HG02610 (cell line): ENCODE measurements at regions not wholly inside any gene's neighbourhood (a gene's known extent, or its start where the extent isn't known, plus 50 kb on each side); places are given as distances from the start of the nearest gene placed in this dataset.
A peak's percentile ranks its signal among the peaks of the same experiment; 100 is the strongest.

Source experiments
- ATAC-seq: cut with Tn5 transposase; IDR thresholded peaks from one replicate; pipeline ENCODE4 v1.9.1; 2021; ENCODE audit warnings: mild to moderate bottlenecking, moderate library complexity; ENCODE audit not compliant: unreplicated experiment

- ATAC-seq = no peak
Measured at GRCh38 chr5:23253621-23254198, 253.7 kb upstream of the PRDM9 start.

- no peak for ATAC-seq
Measured at GRCh38 chr5:23242891-23243290, 264.5 kb upstream of the PRDM9 start.

- no peak for ATAC-seq
Measured at GRCh38 chr5:23235246-23235645, 272.2 kb upstream of the PRDM9 start.

- ATAC-seq = no peak
Measured at GRCh38 chr5:23234197-23234596, 273.2 kb upstream of the PRDM9 start.

GRCh38 chr5:23223846-23224245 lies 283.6 kb upstream of the PRDM9 start:
- no peak for ATAC-seq

GRCh38 chr5:23221831-23222230 lies 285.6 kb upstream of the PRDM9 start:
- ATAC-seq = no peak

- no peak for ATAC-seq
Measured at GRCh38 chr5:23217159-23217558, 290.2 kb upstream of the PRDM9 start.

GRCh38 chr5:23216345-23216744 lies 291.1 kb upstream of the PRDM9 start:
- no peak for ATAC-seq

- ATAC-seq = peak; percentile 92
Measured at GRCh38 chr5:23208959-23209431, 298.4 kb upstream of the PRDM9 start.

- no peak for ATAC-seq
Measured at GRCh38 chr5:23204111-23204510, 303.3 kb upstream of the PRDM9 start.

GRCh38 chr5:23169660-23170416 lies 316.7 kb upstream of the CDH12 start:
- no peak for ATAC-seq

GRCh38 chr5:23164971-23165370 lies 311.8 kb upstream of the CDH12 start:
- ATAC-seq = no peak

- ATAC-seq = no peak
Measured at GRCh38 chr5:23158179-23158578, 305.0 kb upstream of the CDH12 start.

GRCh38 chr5:23157716-23158115 lies 304.6 kb upstream of the CDH12 start:
- ATAC-seq = no peak

GRCh38 chr5:23157169-23157568 lies 304.0 kb upstream of the CDH12 start:
- ATAC-seq = no peak

GRCh38 chr5:23147625-23148024 lies 294.5 kb upstream of the CDH12 start:
- ATAC-seq = no peak

- ATAC-seq = no peak
Measured at GRCh38 chr5:23146183-23146582, 293.0 kb upstream of the CDH12 start.

GRCh38 chr5:23139338-23140171 lies 286.4 kb upstream of the CDH12 start:
- ATAC-seq = peak; percentile 71

GRCh38 chr5:23136958-23137357 lies 283.8 kb upstream of the CDH12 start:
- ATAC-seq = no peak

GRCh38 chr5:23132231-23132630 lies 279.1 kb upstream of the CDH12 start:
- no peak for ATAC-seq

GRCh38 chr5:23112237-23112636 lies 259.1 kb upstream of the CDH12 start:
- no peak for ATAC-seq

- ATAC-seq = no peak
Measured at GRCh38 chr5:23105021-23105420, 251.9 kb upstream of the CDH12 start.
